ENCODE measurements at regions not wholly inside any gene's neighbourhood (a gene's known extent, or its start where the extent isn't known, plus 50 kb on each side); places are given as distances from the start of the nearest gene placed in this dataset.

GRCh38 chr2:222372993-222373392 lies 51.4 kb upstream of the SGPP2 start:
- CTCF ChIA-PET, result no interaction called here
- no peak overlapping the region for H2BK15ac ChIP-seq (ENCODE audit: low read depth, low read length)

More at GRCh38 chr2:222372993-222373392, 51.4 kb upstream of the SGPP2 start:
- DNase-seq, result no peak
- no peaks in the 10 kb centered on the region for H3K9me1 ChIP-seq (ENCODE audit: insufficient read depth, low read length)
- POLR2A ChIA-PET (ENCODE audit: unreplicated experiment), result no interaction called here
- no peaks in the 10 kb centered on the region for H4K20me1 ChIP-seq (ENCODE audit: insufficient read depth, low read length)
- H2AFZ ChIP-seq (replicated peaks; ENCODE audit: low read length, poor library complexity), result no peak overlapping the region
- no peak overlapping the region for H4K5ac ChIP-seq (ENCODE audit: low read depth, low read length)
- H3K14ac ChIP-seq (replicated peaks; ENCODE audit: low read depth, low read length), result no peak overlapping the region
- no peak overlapping the region for H3K4me2 ChIP-seq (ENCODE audit: low read depth, low read length)
- H3K4ac ChIP-seq (ENCODE audit: low read depth, low read length), result no peak overlapping the region
- in situ Hi-C loops (cut with MboI; ENCODE audit: low sequenced_read_pairs), result no loop called here
- no peak for ATAC-seq (ENCODE audit: low read depth)
- H3K56ac ChIP-seq (ENCODE audit: extremely low read depth, insufficient read depth, low read length), result no peak overlapping the region
- no peak overlapping the region for H4K91ac ChIP-seq (ENCODE audit: insufficient read depth, low read depth, low read length)
- H3K4me1 ChIP-seq (ENCODE audit: control insufficient read depth, insufficient read depth, low read length), result no peaks in the 10 kb centered on the region
- H3K18ac ChIP-seq (ENCODE audit: low read depth, low read length), result no peak overlapping the region
- no peaks in the 10 kb centered on the region for H3K79me1 ChIP-seq (ENCODE audit: low read depth in 1 of 2, low read length in 2 of 2)
- H3K27me3 ChIP-seq (ENCODE audit: control insufficient read depth, insufficient read depth, low read length), result no peaks in the 10 kb centered on the region
- WGBS, 2 experiments (ENCODE audit: extremely low coverage in 2 of 2, insufficient read length in 1 of 2), result no CpG with 5 or more reads among the region's 3 CpGs
- H2BK20ac ChIP-seq (ENCODE audit: low read depth, low read length), result no peak overlapping the region
- no peak overlapping the region for H3K9ac ChIP-seq (ENCODE audit: low read depth, low read length)
- H4K8ac ChIP-seq (ENCODE audit: low read depth in 2 of 2, low read length in 2 of 2), result no peak overlapping the region
- H3K9me3 ChIP-seq (ENCODE audit: control insufficient read depth, insufficient read depth, low read length), result peaks cover 3% of the 10 kb centered on the region; the same call in 1 of the 2 replicates
- intact Hi-C loops (cut with micrococcal nuclease), result no loop called here
- no peak overlapping the region for H3K4me3 ChIP-seq (ENCODE audit: insufficient read depth, low read depth, low read length)
- no peak overlapping the region for H2AK9ac ChIP-seq (replicated peaks; ENCODE audit: low read depth, low read length, poor library complexity)
- H3K36me3 ChIP-seq (ENCODE audit: control insufficient read depth, insufficient read depth, low read length), result no peaks in the 10 kb centered on the region
- dilution Hi-C loops (cut with HindIII; ENCODE audit: low sequenced_read_pairs, unreplicated experiment), result no loop called here
- H2BK5ac ChIP-seq (ENCODE audit: low read depth, low read length, poor library complexity, severe bottlenecking), result no peak overlapping the region
- TF ChIP-seq RFX5 (IDR thresholded peaks at IDR 0.05; ENCODE audit: low read depth, low read length), result no peak
- no peak for TF ChIP-seq USF2 (IDR thresholded peaks at IDR 0.05; ENCODE audit: low read depth, low read length)
- TF ChIP-seq BHLHE40 (IDR thresholded peaks at IDR 0.05; ENCODE audit: low read depth, low read length), result no peak
- no peak overlapping the region for H3K23ac ChIP-seq (ENCODE audit: low read depth, low read length)
- H3K27ac ChIP-seq (ENCODE audit: insufficient read depth, low read length), result no peak overlapping the region
- no TSS peak for BruUV-seq (replicated peaks)
- H2BK120ac ChIP-seq (ENCODE audit: low read depth, low read length), result no peak overlapping the region
- no peak overlapping the region for H2AK5ac ChIP-seq (ENCODE audit: low read depth, low read length)

Data from IMR-90 (cell line).